Kidney capillary endothelial cell (primary cell): ENCODE measurements at regions not wholly inside any gene's neighbourhood (a gene's known extent, or its start where the extent isn't known, plus 50 kb on each side); places are given as distances from the start of the nearest gene placed in this dataset.

ENCODE experiments used
- DNase-seq: peaks from one replicate; pipeline ENCODE4 v3.0.0-alpha.2; 2018; ENCODE audit warnings: low spot score

DNA sequence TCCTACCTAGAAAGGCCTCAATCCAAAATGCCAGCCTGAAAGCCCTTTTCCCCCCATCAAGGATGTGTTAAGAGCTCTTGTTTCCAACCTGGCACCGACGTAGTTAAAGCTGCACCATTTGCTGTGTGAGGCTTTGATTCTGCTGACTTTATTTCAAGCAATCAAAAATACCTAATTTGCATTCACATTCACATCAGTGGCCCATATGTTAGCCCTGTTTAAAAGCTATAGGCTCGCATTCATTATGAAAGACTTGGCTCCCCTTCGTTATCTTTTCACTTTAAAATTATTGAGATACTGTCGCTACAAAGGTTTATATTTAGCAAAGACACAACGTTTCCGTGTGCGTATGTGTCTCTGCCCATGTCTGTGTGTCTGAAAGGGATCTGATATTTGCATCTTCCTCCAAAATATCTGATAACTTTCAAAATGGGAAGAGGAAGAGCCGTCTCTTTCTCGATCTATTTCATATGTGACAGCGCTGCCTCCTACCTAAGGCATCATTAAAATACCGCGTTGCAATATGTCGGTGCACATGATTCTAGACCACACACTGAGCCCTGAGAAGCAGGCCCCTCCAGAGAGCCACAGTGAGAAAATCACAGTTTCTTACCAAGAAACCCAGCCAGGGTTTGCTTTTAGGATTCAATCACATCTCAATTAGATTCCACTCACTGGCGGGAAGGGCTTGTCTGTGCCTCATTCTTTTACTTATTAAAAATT, 57.1 kb upstream of the ITPRID1 start:
- no peak for DNase-seq

DNA sequence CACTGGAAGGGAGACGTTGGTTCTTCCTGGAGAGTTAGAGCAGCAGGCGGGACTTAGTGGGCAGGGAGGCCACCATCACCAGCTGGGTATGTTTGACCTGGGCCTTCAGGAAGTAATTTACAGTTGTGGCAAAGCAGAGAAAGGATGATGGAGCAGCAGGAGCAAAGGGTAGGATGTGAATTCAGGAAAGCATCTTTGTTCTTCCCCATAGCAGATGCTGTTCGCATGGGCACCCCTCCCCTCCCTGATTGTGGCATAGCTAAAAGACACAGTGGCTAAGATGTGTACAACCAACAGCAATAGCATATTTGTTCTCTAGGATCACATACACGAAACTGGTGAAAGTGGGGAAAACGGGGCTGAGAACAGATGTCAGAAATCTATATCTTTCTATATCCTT, 56.3 kb upstream of the ITPRID1 start:
- DNase-seq = no peak

DNA sequence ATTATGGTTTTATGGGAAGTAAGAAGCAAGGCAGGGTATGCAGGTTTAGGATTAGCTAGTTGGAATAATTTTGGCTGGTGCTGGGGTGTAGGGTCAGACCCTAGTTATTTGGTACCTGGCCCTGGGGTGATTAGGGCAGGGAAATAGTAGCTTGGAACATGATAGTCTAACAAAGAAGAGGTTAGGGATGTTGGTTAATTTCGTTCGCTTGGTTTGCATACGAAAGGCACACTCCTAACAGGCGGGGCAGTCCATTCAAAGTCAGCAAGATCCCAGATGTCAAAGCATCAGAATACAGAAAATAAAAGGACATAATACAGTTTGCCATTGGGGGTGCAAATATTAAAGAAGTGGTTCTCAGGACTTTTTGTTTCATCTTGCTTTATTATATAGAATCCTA, 55.7 kb upstream of the ITPRID1 start:
- DNase-seq = no peak

DNA sequence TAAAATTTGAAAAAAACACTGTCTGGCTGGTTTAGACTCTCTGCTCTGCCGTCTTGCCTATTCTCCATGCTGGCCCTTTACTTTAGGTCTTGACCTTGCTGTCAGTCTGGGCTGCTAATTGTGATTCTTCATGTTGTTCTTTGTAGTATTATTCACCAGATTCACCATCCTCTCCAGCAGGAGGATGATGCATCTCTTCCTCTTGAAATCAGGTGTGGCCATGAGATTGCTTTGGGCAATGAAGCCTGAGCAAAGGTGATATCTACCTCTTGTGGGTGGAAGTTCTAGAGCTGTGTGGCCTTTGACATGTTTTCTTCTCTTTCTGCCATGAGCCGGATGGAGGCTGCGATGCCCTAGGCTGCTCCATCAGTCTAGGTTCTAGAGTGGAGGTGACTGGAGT, 51.3 kb upstream of the ITPRID1 start:
- DNase-seq = no peak
